ENCODE measurements at regions not wholly inside any gene's neighbourhood (a gene's known extent, or its start where the extent isn't known, plus 50 kb on each side); places are given as distances from the start of the nearest gene placed in this dataset.

DNA sequence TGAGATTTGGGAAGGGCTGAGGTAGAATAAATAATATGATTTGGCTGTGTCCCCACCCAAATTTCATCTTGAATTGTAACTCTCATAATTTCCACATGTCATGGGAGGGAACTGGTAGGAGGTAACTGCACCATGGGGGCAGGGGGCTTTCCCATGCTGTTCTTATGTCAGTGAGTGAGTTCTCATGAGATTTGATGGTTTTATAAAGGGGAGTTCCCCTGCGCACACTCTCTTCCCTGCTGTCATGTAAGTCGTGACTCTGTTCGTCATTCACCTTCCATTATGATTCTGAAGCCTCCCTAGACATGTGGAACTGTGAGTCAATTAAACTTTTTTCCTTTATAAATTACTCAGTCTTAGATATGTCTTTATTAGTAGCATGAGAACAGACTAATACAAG, 115.5 kb upstream of the STARD4 start:
- TF ChIP-seq CHD1 (IDR thresholded peaks at IDR 0.05; ENCODE audit: low read depth, low read length), result no peak
- TF ChIP-seq, protein P1, sequence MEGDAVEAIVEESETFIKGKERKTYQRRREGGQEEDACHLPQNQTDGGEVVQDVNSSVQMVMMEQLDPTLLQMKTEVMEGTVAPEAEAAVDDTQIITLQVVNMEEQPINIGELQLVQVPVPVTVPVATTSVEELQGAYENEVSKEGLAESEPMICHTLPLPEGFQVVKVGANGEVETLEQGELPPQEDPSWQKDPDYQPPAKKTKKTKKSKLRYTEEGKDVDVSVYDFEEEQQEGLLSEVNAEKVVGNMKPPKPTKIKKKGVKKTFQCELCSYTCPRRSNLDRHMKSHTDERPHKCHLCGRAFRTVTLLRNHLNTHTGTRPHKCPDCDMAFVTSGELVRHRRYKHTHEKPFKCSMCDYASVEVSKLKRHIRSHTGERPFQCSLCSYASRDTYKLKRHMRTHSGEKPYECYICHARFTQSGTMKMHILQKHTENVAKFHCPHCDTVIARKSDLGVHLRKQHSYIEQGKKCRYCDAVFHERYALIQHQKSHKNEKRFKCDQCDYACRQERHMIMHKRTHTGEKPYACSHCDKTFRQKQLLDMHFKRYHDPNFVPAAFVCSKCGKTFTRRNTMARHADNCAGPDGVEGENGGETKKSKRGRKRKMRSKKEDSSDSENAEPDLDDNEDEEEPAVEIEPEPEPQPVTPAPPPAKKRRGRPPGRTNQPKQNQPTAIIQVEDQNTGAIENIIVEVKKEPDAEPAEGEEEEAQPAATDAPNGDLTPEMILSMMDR (conservative IDR thresholded peaks at IDR 0.05; ENCODE audit: low read depth, low read length), result no peak
- no peak for TF ChIP-seq POLR2A (IDR thresholded peaks at IDR 0.05; ENCODE audit: low read depth, low read length)
- no peak for TF ChIP-seq RAD21 (IDR thresholded peaks at IDR 0.05; ENCODE audit: low read length)
- TF ChIP-seq SMC3 (IDR thresholded peaks at IDR 0.05; ENCODE audit: low read depth, low read length), result no peak
- no peak for TF ChIP-seq MAZ (IDR thresholded peaks at IDR 0.05; ENCODE audit: borderline replicate concordance, low read depth, low read length)
- TF ChIP-seq, protein P2, sequence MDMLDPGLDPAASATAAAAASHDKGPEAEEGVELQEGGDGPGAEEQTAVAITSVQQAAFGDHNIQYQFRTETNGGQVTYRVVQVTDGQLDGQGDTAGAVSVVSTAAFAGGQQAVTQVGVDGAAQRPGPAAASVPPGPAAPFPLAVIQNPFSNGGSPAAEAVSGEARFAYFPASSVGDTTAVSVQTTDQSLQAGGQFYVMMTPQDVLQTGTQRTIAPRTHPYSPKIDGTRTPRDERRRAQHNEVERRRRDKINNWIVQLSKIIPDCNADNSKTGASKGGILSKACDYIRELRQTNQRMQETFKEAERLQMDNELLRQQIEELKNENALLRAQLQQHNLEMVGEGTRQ (IDR thresholded peaks at IDR 0.05; ENCODE audit: low read depth, low read length), result no peak
- no peak for TF ChIP-seq MAFK (IDR thresholded peaks at IDR 0.05; ENCODE audit: low read depth, low read length)
- no peak for TF ChIP-seq RCOR1 (IDR thresholded peaks at IDR 0.05; ENCODE audit: insufficient replicate concordance, low read length)
- TF ChIP-seq CEBPB (IDR thresholded peaks at IDR 0.05; ENCODE audit: low read depth, low read length), result no peak
- TF ChIP-seq, protein P3, sequence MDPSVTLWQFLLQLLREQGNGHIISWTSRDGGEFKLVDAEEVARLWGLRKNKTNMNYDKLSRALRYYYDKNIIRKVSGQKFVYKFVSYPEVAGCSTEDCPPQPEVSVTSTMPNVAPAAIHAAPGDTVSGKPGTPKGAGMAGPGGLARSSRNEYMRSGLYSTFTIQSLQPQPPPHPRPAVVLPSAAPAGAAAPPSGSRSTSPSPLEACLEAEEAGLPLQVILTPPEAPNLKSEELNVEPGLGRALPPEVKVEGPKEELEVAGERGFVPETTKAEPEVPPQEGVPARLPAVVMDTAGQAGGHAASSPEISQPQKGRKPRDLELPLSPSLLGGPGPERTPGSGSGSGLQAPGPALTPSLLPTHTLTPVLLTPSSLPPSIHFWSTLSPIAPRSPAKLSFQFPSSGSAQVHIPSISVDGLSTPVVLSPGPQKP (IDR thresholded peaks at IDR 0.05; ENCODE audit: borderline replicate concordance, low read depth, low read length), result no peak
- no peak for TF ChIP-seq FOS (IDR thresholded peaks at IDR 0.05; ENCODE audit: low read depth, low read length)
- no peak for TF ChIP-seq BHLHE40 (IDR thresholded peaks at IDR 0.05; ENCODE audit: low read depth, low read length)
- no peak for TF ChIP-seq MXI1 (IDR thresholded peaks at IDR 0.05; ENCODE audit: borderline replicate concordance, low read depth, low read length)

Measured in IMR-90 (cell line).